NT2/D1 (cell line): ENCODE measurements at regions not wholly inside any gene's neighbourhood (a gene's known extent, or its start where the extent isn't known, plus 50 kb on each side); places are given as distances from the start of the nearest gene placed in this dataset.

Experiments used
- DNase-seq: peaks from one replicate; pipeline ENCODE4 v3.0.0-alpha.2; 2011; ENCODE audit warnings: low read depth, low spot score
- H3K27me3 ChIP-seq: 2 replicates; pipeline ENCODE4 v1.6.0; 2011; ENCODE audit warnings: mild to moderate bottlenecking; ENCODE audit not compliant: insufficient read length, insufficient read depth
- H3K36me3 ChIP-seq: 2 replicates; pipeline ENCODE4 v1.6.1; 2011; ENCODE audit warnings: mild to moderate bottlenecking, low read length, mixed read lengths; ENCODE audit not compliant: insufficient read depth, insufficient read length
- H3K4me1 ChIP-seq: 2 replicates; pipeline ENCODE4 v1.5.1; 2011; ENCODE audit not compliant: insufficient read depth, insufficient read length
- H3K4me3 ChIP-seq: 2 replicates; pipeline ENCODE4 v1.5.1; 2011; ENCODE audit warnings: low read depth; ENCODE audit not compliant: insufficient read length
- H3K9ac ChIP-seq: 2 replicates; pipeline ENCODE4 v1.6.0; 2011; ENCODE audit warnings: low read depth; ENCODE audit not compliant: insufficient read length
- H3K9me3 ChIP-seq: 2 replicates; pipeline ENCODE4 v1.5.1; 2011; ENCODE audit warnings: mild to moderate bottlenecking, low read length; ENCODE audit not compliant: insufficient read depth
- SUZ12 ChIP-seq: IDR thresholded peaks from 2 replicates; pipeline ENCODE4 v1.6.1; 2011; ENCODE audit not compliant: insufficient read length, insufficient read depth; ENCODE audit errors: extremely low read depth
- YY1 ChIP-seq: IDR thresholded peaks from 2 replicates; pipeline ENCODE4 v1.6.1; 2011; ENCODE audit not compliant: insufficient read length, insufficient read depth
- ZNF274 ChIP-seq: IDR thresholded peaks from 2 replicates; pipeline ENCODE4 v1.6.1; 2011; ENCODE audit warnings: mild to moderate bottlenecking, low read depth, low read length

- DNase-seq = no peak
- TF ChIP-seq ZNF274 (no peak), YY1 (no peak)
- Histone ChIP-seq H3K9ac (no peak overlapping the region), H3K4me3 (no peak overlapping the region), H3K4me1 (no peaks in the 10 kb centered on the region), H3K9me3 (no peaks in the 10 kb centered on the region), H3K36me3 (no peaks in the 10 kb centered on the region), H3K27me3 (no peaks in the 10 kb centered on the region)
Measured at GRCh38 chr2:67242456-67242855, 154.7 kb upstream of the ETAA1 start.

GRCh38 chr2:67243919-67244318, 153.2 kb upstream of the ETAA1 start:
- TF ChIP-seq YY1 (no peak), ZNF274 (no peak), SUZ12 (no peak)
- Histone ChIP-seq H3K4me3 (no peak overlapping the region), H3K9ac (no peak overlapping the region), H3K9me3 (no peaks in the 10 kb centered on the region), H3K4me1 (no peaks in the 10 kb centered on the region), H3K36me3 (no peaks in the 10 kb centered on the region), H3K27me3 (no peaks in the 10 kb centered on the region)
- no peak for DNase-seq

GRCh38 chr2:67246791-67247190, 150.3 kb upstream of the ETAA1 start:
- H3K36me3 ChIP-seq = no peaks in the 10 kb centered on the region
- TF ChIP-seq YY1 (no peak), SUZ12 (no peak), ZNF274 (no peak)
- H3K27me3 ChIP-seq = no peaks in the 10 kb centered on the region
- H3K9me3 ChIP-seq = no peaks in the 10 kb centered on the region
- no peak overlapping the region for H3K9ac ChIP-seq
- no peak overlapping the region for H3K4me3 ChIP-seq
- H3K4me1 ChIP-seq = no peaks in the 10 kb centered on the region
- DNase-seq = no peak

GRCh38 chr2:67251741-67252140, 145.4 kb upstream of the ETAA1 start:
- H3K4me1 ChIP-seq = no peaks in the 10 kb centered on the region
- no peaks in the 10 kb centered on the region for H3K27me3 ChIP-seq
- no peak for TF ChIP-seq YY1
- TF ChIP-seq ZNF274 = no peak
- no peak for TF ChIP-seq SUZ12
- no peak for DNase-seq
- no peak overlapping the region for H3K9ac ChIP-seq
- no peak overlapping the region for H3K4me3 ChIP-seq
- H3K9me3 ChIP-seq = no peaks in the 10 kb centered on the region
- no peaks in the 10 kb centered on the region for H3K36me3 ChIP-seq

GRCh38 chr2:67255933-67256615, 141.1 kb upstream of the ETAA1 start:
- Histone ChIP-seq H3K36me3 (no peaks in the 10 kb centered on the region), H3K9ac (no peak overlapping the region), H3K4me3 (no peak overlapping the region), H3K9me3 (no peaks in the 10 kb centered on the region), H3K27me3 (no peaks in the 10 kb centered on the region), H3K4me1 (no peaks in the 10 kb centered on the region)
- DNase-seq = no peak
- no peak for TF ChIP-seq ZNF274
- TF ChIP-seq YY1 = no peak
- no peak for TF ChIP-seq SUZ12

- DNase-seq = no peak
- Histone ChIP-seq H3K9me3 (no peaks in the 10 kb centered on the region), H3K36me3 (no peaks in the 10 kb centered on the region), H3K4me3 (no peak overlapping the region), H3K27me3 (no peaks in the 10 kb centered on the region), H3K9ac (no peak overlapping the region), H3K4me1 (no peaks in the 10 kb centered on the region)
- no peak for TF ChIP-seq ZNF274
- TF ChIP-seq SUZ12 = no peak
- no peak for TF ChIP-seq YY1
Measured at GRCh38 chr2:67256892-67257291, 140.2 kb upstream of the ETAA1 start.

- TF ChIP-seq ZNF274 (no peak), YY1 (no peak), SUZ12 (no peak)
- no peaks in the 10 kb centered on the region for H3K27me3 ChIP-seq
- no peak overlapping the region for H3K4me3 ChIP-seq
- H3K9me3 ChIP-seq = no peaks in the 10 kb centered on the region
- H3K9ac ChIP-seq = no peak overlapping the region
- H3K36me3 ChIP-seq = no peaks in the 10 kb centered on the region
- no peak for DNase-seq
- no peaks in the 10 kb centered on the region for H3K4me1 ChIP-seq
Measured at GRCh38 chr2:67258122-67258521, 139.0 kb upstream of the ETAA1 start.

GRCh38 chr2:67258831-67259230, 138.3 kb upstream of the ETAA1 start:
- Histone ChIP-seq H3K9me3 (no peaks in the 10 kb centered on the region), H3K4me3 (no peak overlapping the region), H3K9ac (no peak overlapping the region), H3K4me1 (no peaks in the 10 kb centered on the region), H3K27me3 (no peaks in the 10 kb centered on the region), H3K36me3 (no peaks in the 10 kb centered on the region)
- TF ChIP-seq YY1 (no peak), ZNF274 (no peak), SUZ12 (no peak)
- no peak for DNase-seq
